Smooth muscle cell (in vitro differentiated cells): ENCODE measurements at regions not wholly inside any gene's neighbourhood (a gene's known extent, or its start where the extent isn't known, plus 50 kb on each side); places are given as distances from the start of the nearest gene placed in this dataset.

Experiments
- DNase-seq: peaks from one replicate; lab custom pipeline; 2025; ENCODE audit not compliant: unreplicated experiment; lab: John Stamatoyannopoulos, UW
- H2AFZ ChIP-seq: fragments of 200-600 bp; sonication (generic); 2 replicates; pipeline ENCODE4 v1.6.0; 2016; ENCODE audit warnings: antibody characterized with exemption, low read depth, mild to moderate bottlenecking
- H3F3A ChIP-seq: fragments of 200-600 bp; sonication (generic); 2 replicates; pipeline ENCODE4 v1.6.0; 2017; ENCODE audit warnings: antibody characterized with exemption, low read depth
- H3K27ac ChIP-seq: fragments of 200-600 bp; sonication (generic); 2 replicates; pipeline ENCODE4 v1.5.1; 2016; ENCODE audit warnings: low read depth, mild to moderate bottlenecking
- H3K27me3 ChIP-seq: fragments of 200-600 bp; sonication (generic); 2 replicates; pipeline ENCODE4 v1.6.1; 2016; ENCODE audit warnings: low read depth, mild to moderate bottlenecking
- H3K36me3 ChIP-seq: fragments of 200-600 bp; sonication (generic); 2 replicates; pipeline ENCODE4 v1.5.1; 2016; ENCODE audit warnings: low read depth
- H3K4me1 ChIP-seq: fragments of 200-600 bp; sonication (generic); 2 replicates; pipeline ENCODE4 v1.5.1; 2016; ENCODE audit warnings: low read depth
- H3K4me2 ChIP-seq: fragments of 200-600 bp; sonication (generic); 2 replicates; pipeline ENCODE4 v1.6.0; 2016; ENCODE audit warnings: mild to moderate bottlenecking
- H3K4me3 ChIP-seq: fragments of 200-600 bp; sonication (generic); 2 replicates; pipeline ENCODE4 v1.5.1; 2016; ENCODE audit warnings: mild to moderate bottlenecking
- H3K79me2 ChIP-seq: fragments of 200-600 bp; sonication (generic); 2 replicates; pipeline ENCODE4 v1.6.0; 2016; ENCODE audit warnings: low read depth, mild to moderate bottlenecking
- H3K9ac ChIP-seq: fragments of 200-600 bp; sonication (generic); 2 replicates; pipeline ENCODE4 v1.6.0; 2016; ENCODE audit warnings: low read depth
- H3K9me3 ChIP-seq: fragments of 200-600 bp; sonication (generic); replicated peaks from 2 replicates; pipeline ENCODE4 v1.5.1; 2016; ENCODE audit warnings: low read depth
- H4K20me1 ChIP-seq: fragments of 200-600 bp; sonication (generic); 2 replicates; pipeline ENCODE4 v1.6.0; 2016; ENCODE audit warnings: low read depth
- CTCF ChIP-seq: fragments of 200-600 bp; sonication (generic); IDR thresholded peaks from 2 replicates; pipeline ENCODE4 v1.5.1; 2017; ENCODE audit warnings: borderline replicate concordance, mild to moderate bottlenecking, antibody characterized with exemption; ENCODE audit not compliant: insufficient read depth, poor library complexity, severe bottlenecking
- WGBS: methylation state at CpG from one replicate; pipeline ENCODE4 v1.1.7; 2016; ENCODE audit warnings: low lambda C conversion rate; 5-methylcytosine and 5-hydroxymethylcytosine counted together

GRCh38 chr5:124659798-124660197, 86.6 kb downstream of the ZNF608 start:
- Histone ChIP-seq H3K4me1 (peaks cover 95% of the 10 kb centered on the region), H3K4me2 (peak overlapping the region; percentile 75), H3K4me3 (no peak overlapping the region), H3K27me3 (no peaks in the 10 kb centered on the region), H3K79me2 (peaks cover 29% of the 10 kb centered on the region), H3K9ac (no peak overlapping the region), H3K36me3 (no peaks in the 10 kb centered on the region), H2AFZ (no peak overlapping the region), H3F3A (peaks cover 32% of the 10 kb centered on the region), H3K27ac (peak overlapping the region; percentile 92), H3K9me3 (no peaks in the 10 kb centered on the region), H4K20me1 (peaks cover 20% of the 10 kb centered on the region)
- TF ChIP-seq CTCF, result no peak
- WGBS, result 83% methylated on average over 4 of the region's 4 CpGs
- DNase-seq, result no peak

GRCh38 chr5:124658867-124659557, 87.4 kb downstream of the ZNF608 start:
- no peaks in the 10 kb centered on the region for H3K27me3 ChIP-seq
- no peak overlapping the region for H2AFZ ChIP-seq
- no peak overlapping the region for H3K9ac ChIP-seq
- 49% methylated on average over 6 of the region's 6 CpGs for WGBS
- no peak for TF ChIP-seq CTCF
- no peaks in the 10 kb centered on the region for H3K9me3 ChIP-seq
- H3K4me2 ChIP-seq, result peak overlapping the region; percentile 75
- H3K27ac ChIP-seq, result peak overlapping the region; percentile 92
- H3K4me3 ChIP-seq, result no peak overlapping the region
- H3K36me3 ChIP-seq, result no peaks in the 10 kb centered on the region
- H3K79me2 ChIP-seq, result peaks cover 25% of the 10 kb centered on the region
- no peak for DNase-seq
- peaks cover 16% of the 10 kb centered on the region for H4K20me1 ChIP-seq
- peaks cover 32% of the 10 kb centered on the region for H3F3A ChIP-seq
- H3K4me1 ChIP-seq, result peaks cover 87% of the 10 kb centered on the region

GRCh38 chr5:124655921-124656511, 90.4 kb downstream of the ZNF608 start:
- no peak overlapping the region for H2AFZ ChIP-seq
- H4K20me1 ChIP-seq, result peaks cover 16% of the 10 kb centered on the region
- no peak for TF ChIP-seq CTCF
- peaks cover 77% of the 10 kb centered on the region for H3K4me1 ChIP-seq
- H3K27ac ChIP-seq, result peak overlapping the region; percentile 84
- 4% methylated on average over 5 of the region's 5 CpGs for WGBS
- peak overlapping the region; percentile 57 for H3K9ac ChIP-seq
- H3K27me3 ChIP-seq, result no peaks in the 10 kb centered on the region
- H3K36me3 ChIP-seq, result no peaks in the 10 kb centered on the region
- peaks cover 21% of the 10 kb centered on the region for H3F3A ChIP-seq
- no peak for DNase-seq
- H3K9me3 ChIP-seq, result no peaks in the 10 kb centered on the region
- peaks cover 29% of the 10 kb centered on the region for H3K79me2 ChIP-seq
- peak overlapping the region; percentile 22 for H3K4me3 ChIP-seq
- H3K4me2 ChIP-seq, result peak overlapping the region; percentile 80
